Transverse colon (tissue), 4 donors: ENCODE measurements at regions not wholly inside any gene's neighbourhood (a gene's known extent, or its start where the extent isn't known, plus 50 kb on each side); places are given as distances from the start of the nearest gene placed in this dataset.

Source experiments
- DNase-seq: peaks from one replicate; pipeline ENCODE4 v3.0.0-alpha.2; 2019
- H3K27ac ChIP-seq, 4 donors: fragments of 200-600 bp; sonication (generic); 2 replicates each; pipeline ENCODE4 v1.5.1; 2016 to 2018; ENCODE audit warnings: inconsistent platforms in 4 of 4
- H3K27me3 ChIP-seq: fragments of 200-600 bp; sonication (generic); 2 replicates; pipeline ENCODE4 v1.5.1; 2017; ENCODE audit warnings: inconsistent platforms
- H3K36me3 ChIP-seq, 4 donors: fragments of 200-600 bp; sonication (generic); 2 replicates each; pipeline ENCODE4 v1.5.1; 2017 to 2019; ENCODE audit warnings: inconsistent platforms in 4 of 4
- H3K4me1 ChIP-seq, 4 donors: fragments of 200-600 bp; sonication (generic); 2 replicates each; pipeline ENCODE4 v1.5.1; 2017 to 2020; ENCODE audit warnings: inconsistent platforms in 4 of 4
- H3K4me3 ChIP-seq, 4 donors: fragments of 200-600 bp; sonication (generic); 1 replicate in 1 of 4; 2 replicates in 3 of 4; pipeline versions ENCODE4 v1.5.1 to v1.6.1; 2017 to 2019; ENCODE audit warnings: inconsistent platforms in 4 of 4
- H3K9me3 ChIP-seq, 2 donors: fragments of 200-600 bp; sonication (generic); 2 replicates each; pipeline ENCODE4 v1.5.1; 2017 to 2019; ENCODE audit warnings: inconsistent platforms in 2 of 2
- CTCF ChIP-seq, 5 experiments: fragments of 200-600 bp in 3 of 5; fragments of 450-650 bp in 2 of 5; sonication (generic) in 3 of 5; IDR thresholded peaks; 1 replicate in 2 of 5; 2 replicates in 3 of 5; pipeline ENCODE4 v1.5.1; 2016 to 2017; ENCODE audit warnings: antibody characterized with exemption in 5 of 5, inconsistent platforms in 3 of 5, mild to moderate bottlenecking in 2 of 5, moderate library complexity in 1 of 5
- EP300 ChIP-seq: sonication (generic); formaldehyde crosslinking; IDR thresholded peaks from one replicate; pipeline ENCODE4 v1.6.1; 2017; ENCODE audit warnings: antibody characterized with exemption, low read depth
- POLR2A ChIP-seq: fragments of 450-650 bp; IDR thresholded peaks from one replicate; pipeline ENCODE4 v1.6.1; 2016; ENCODE audit warnings: antibody characterized with exemption, mild to moderate bottlenecking, moderate library complexity
- POLR2AphosphoS5 ChIP-seq, 3 donors: sonication (generic); formaldehyde crosslinking; IDR thresholded peaks; one replicate each; pipeline ENCODE4 v1.6.1; 2016; ENCODE audit warnings: antibody characterized with exemption in 3 of 3
- WGBS, 2 donors: methylation state at CpG; one replicate each; pipeline ENCODE4 v1.1.5; 2018; ENCODE audit warnings: low coverage in 1 of 2; 5-methylcytosine and 5-hydroxymethylcytosine counted together
- in situ Hi-C, 4 donors: fragments of 200-750 bp; cut with MboI; loops; one replicate each; pipeline versions ENCODE4 v1.15.0 to v1.15.1; 2017; ENCODE audit warnings: low sequenced_read_pairs in 3 of 4, low pct_ligation_motif_present in 1 of 4, low pct_unique_long_range_greater_than_20kb in 1 of 4
- intact Hi-C: fragments of 100-400 bp; cut with DNase I; formaldehyde crosslinking; loops from one replicate; pipeline ENCODE4 v1.15.1; 2023; ENCODE audit warnings: low total_unique reads

GRCh38 chr12:45543887-45544286 is 185.6 kb upstream of the ARID2 start:
- no peaks in the 10 kb centered on the region for H3K9me3 ChIP-seq
- in situ Hi-C loops = loop anchor here in 1 of 4 donors (25.0 kb wide), 2 partner anchors 168 to 357 kb away; no protein-coding TSS in a partner anchor
- peak; percentile 70 to 77 (median 75) for TF ChIP-seq CTCF (IDR thresholded peaks at IDR 0.05)
- no peak for TF ChIP-seq EP300
- no peak for TF ChIP-seq POLR2AphosphoS5 (IDR thresholded peaks at IDR 0.05)
- no peak for TF ChIP-seq POLR2A
- no peaks in the 10 kb centered on the region for H3K36me3 ChIP-seq
- no peaks in the 10 kb centered on the region for H3K27me3 ChIP-seq
- WGBS, 2 donors = 0% methylated on average over 2 of the region's 2 CpGs
- H3K4me1 ChIP-seq = no peaks in the 10 kb centered on the region
- intact Hi-C loops = loop anchor here (10.0 kb wide), 1 partner anchor 181 kb away; the partner anchor contains the start of gene ARID2
- no peak overlapping the region for H3K27ac ChIP-seq
- DNase-seq = peak; percentile 39
- no peak overlapping the region for H3K4me3 ChIP-seq

- no peak overlapping the region for H3K4me3 ChIP-seq
- H3K9me3 ChIP-seq = no peaks in the 10 kb centered on the region
- no peaks in the 10 kb centered on the region for H3K27me3 ChIP-seq
- H3K4me1 ChIP-seq = no peaks in the 10 kb centered on the region
- DNase-seq = no peak
- in situ Hi-C loops = loop anchor here in 1 of 4 donors (25.0 kb wide), 2 partner anchors 166 to 359 kb away; no protein-coding TSS in a partner anchor
- no peak overlapping the region for H3K27ac ChIP-seq
- intact Hi-C loops = loop anchor here (10.0 kb wide), 1 partner anchor 178 kb away; the partner anchor contains the start of gene ARID2
- WGBS, 2 donors = 87% methylated on average over 2 of the region's 2 CpGs; no CpG with 5 or more reads in 1 of the 2 donors
- TF ChIP-seq POLR2AphosphoS5 (IDR thresholded peaks at IDR 0.05) (no peak), EP300 (no peak), POLR2A (no peak), CTCF (IDR thresholded peaks at IDR 0.05) (no peak)
- H3K36me3 ChIP-seq = no peaks in the 10 kb centered on the region
These were observed 183.0 kb upstream of the ARID2 start for GRCh38 chr12:45546545-45546944.

- in situ Hi-C loops = loop anchor here in 1 of 4 donors (25.0 kb wide), 2 partner anchors 165 to 360 kb away; no protein-coding TSS in a partner anchor
These were observed 182.4 kb upstream of the ARID2 start for GRCh38 chr12:45547132-45547531.

GRCh38 chr12:45547822-45548221 is 181.7 kb upstream of the ARID2 start:
- 22 to 36% methylated on average over 1 of the region's 1 CpG for WGBS, 2 donors
- no peak overlapping the region for H3K4me3 ChIP-seq
- no peaks in the 10 kb centered on the region for H3K9me3 ChIP-seq
- H3K4me1 ChIP-seq = no peaks in the 10 kb centered on the region
- H3K27ac ChIP-seq = no peak overlapping the region
- no peaks in the 10 kb centered on the region for H3K27me3 ChIP-seq
- in situ Hi-C loops (loop anchor here in 1 of 4 donors (25.0 kb wide), 2 partner anchors 164 to 361 kb away; no protein-coding TSS in a partner anchor), intact Hi-C loops (loop anchor here (10.0 kb wide), 1 partner anchor 177 kb away; the partner anchor contains the start of gene ARID2)
- TF ChIP-seq EP300 (no peak), CTCF (IDR thresholded peaks at IDR 0.05) (peak in 1 of 5 experiments; percentile 4)
- DNase-seq = no peak
- H3K36me3 ChIP-seq = no peaks in the 10 kb centered on the region

More at GRCh38 chr12:45547132-45547531, 182.4 kb upstream of the ARID2 start:
- H3K4me3 ChIP-seq = no peak overlapping the region
- no peak for TF ChIP-seq EP300
- TF ChIP-seq CTCF (IDR thresholded peaks at IDR 0.05) = no peak
- no peak for TF ChIP-seq POLR2AphosphoS5 (IDR thresholded peaks at IDR 0.05)
- no peak for TF ChIP-seq POLR2A
- intact Hi-C loops = loop anchor here (10.0 kb wide), 1 partner anchor 178 kb away; the partner anchor contains the start of gene ARID2
- no peaks in the 10 kb centered on the region for H3K27me3 ChIP-seq
- no peaks in the 10 kb centered on the region for H3K9me3 ChIP-seq
- no peak for DNase-seq
- no peaks in the 10 kb centered on the region for H3K36me3 ChIP-seq
- H3K4me1 ChIP-seq = no peaks in the 10 kb centered on the region
- H3K27ac ChIP-seq = no peak overlapping the region
- WGBS, 2 donors = 82% methylated on average over 1 of the region's 1 CpG; no CpG with 5 or more reads in 1 of the 2 donors
